ENCODE measurements at regions not wholly inside any gene's neighbourhood (a gene's known extent, or its start where the extent isn't known, plus 50 kb on each side); places are given as distances from the start of the nearest gene placed in this dataset.

- Histone ChIP-seq H3K27ac (ENCODE audit: low read depth, low read length) (no peak overlapping the region), H3K9me3 (ENCODE audit: low read length) (no peaks in the 10 kb centered on the region), H3K36me3 (ENCODE audit: insufficient read depth, low read length) (no peaks in the 10 kb centered on the region), H3K4me1 (ENCODE audit: insufficient read depth, low read length) (no peaks in the 10 kb centered on the region), H3K27me3 (ENCODE audit: control insufficient read depth in 1 of 2, insufficient read depth in 2 of 2, low read length in 2 of 2) (no peaks in the 10 kb centered on the region), H3K9ac (ENCODE audit: low read length) (no peak overlapping the region), H3K4me3 (ENCODE audit: low read depth in 1 of 2, low read length in 2 of 2) (no peak overlapping the region)
Observed at GRCh38 chr13:99663908-99664307, 162.6 kb downstream of the TM9SF2 start.

- Histone ChIP-seq H3K27ac (ENCODE audit: low read depth, low read length) (no peak overlapping the region), H3K4me1 (ENCODE audit: insufficient read depth, low read length) (no peaks in the 10 kb centered on the region)
Observed at GRCh38 chr13:99663185-99663825, 162.0 kb downstream of the TM9SF2 start.

GRCh38 chr13:99662678-99663077 lies 161.4 kb downstream of the TM9SF2 start:
- Histone ChIP-seq H3K4me1 (ENCODE audit: insufficient read depth, low read length) (no peaks in the 10 kb centered on the region), H3K27me3 (ENCODE audit: control insufficient read depth in 1 of 2, insufficient read depth in 2 of 2, low read length in 2 of 2) (no peaks in the 10 kb centered on the region), H3K9ac (ENCODE audit: low read length) (no peak overlapping the region)

More at GRCh38 chr13:99663185-99663825, 162.0 kb downstream of the TM9SF2 start:
- H3K27me3 ChIP-seq (ENCODE audit: control insufficient read depth in 1 of 2, insufficient read depth in 2 of 2, low read length in 2 of 2) = no peaks in the 10 kb centered on the region
- no peak overlapping the region for H3K9ac ChIP-seq (ENCODE audit: low read length)
- H3K9me3 ChIP-seq (ENCODE audit: low read length) = no peaks in the 10 kb centered on the region
- H3K4me3 ChIP-seq (ENCODE audit: low read depth in 1 of 2, low read length in 2 of 2) = no peak overlapping the region
- no peaks in the 10 kb centered on the region for H3K36me3 ChIP-seq (ENCODE audit: insufficient read depth, low read length)

GRCh38 chr13:99661791-99662190 lies 160.5 kb downstream of the TM9SF2 start:
- Histone ChIP-seq H3K4me1 (ENCODE audit: insufficient read depth, low read length) (peaks cover under 1% of the 10 kb centered on the region), H3K36me3 (ENCODE audit: insufficient read depth, low read length) (no peaks in the 10 kb centered on the region), H3K27me3 (ENCODE audit: control insufficient read depth in 1 of 2, insufficient read depth in 2 of 2, low read length in 2 of 2) (no peaks in the 10 kb centered on the region), H3K9me3 (ENCODE audit: low read length) (no peaks in the 10 kb centered on the region), H3K9ac (ENCODE audit: low read length) (no peak overlapping the region), H3K4me3 (ENCODE audit: low read depth in 1 of 2, low read length in 2 of 2) (no peak overlapping the region), H3K27ac (ENCODE audit: low read depth, low read length) (no peak overlapping the region)

More at GRCh38 chr13:99662678-99663077, 161.4 kb downstream of the TM9SF2 start:
- no peaks in the 10 kb centered on the region for H3K9me3 ChIP-seq (ENCODE audit: low read length)
- no peak overlapping the region for H3K4me3 ChIP-seq (ENCODE audit: low read depth in 1 of 2, low read length in 2 of 2)
- H3K27ac ChIP-seq (ENCODE audit: low read depth, low read length) = no peak overlapping the region
- no peaks in the 10 kb centered on the region for H3K36me3 ChIP-seq (ENCODE audit: insufficient read depth, low read length)

GRCh38 chr13:99659866-99660554 lies 158.7 kb downstream of the TM9SF2 start:
- no peaks in the 10 kb centered on the region for H3K27me3 ChIP-seq (ENCODE audit: control insufficient read depth in 1 of 2, insufficient read depth in 2 of 2, low read length in 2 of 2)
- H3K36me3 ChIP-seq (ENCODE audit: insufficient read depth, low read length) = no peaks in the 10 kb centered on the region
- H3K4me1 ChIP-seq (ENCODE audit: insufficient read depth, low read length) = peaks cover 11% of the 10 kb centered on the region
- H3K9me3 ChIP-seq (ENCODE audit: low read length) = no peaks in the 10 kb centered on the region
- no peak overlapping the region for H3K9ac ChIP-seq (ENCODE audit: low read length)
- H3K4me3 ChIP-seq (ENCODE audit: low read depth in 1 of 2, low read length in 2 of 2) = no peak overlapping the region
- no peak overlapping the region for H3K27ac ChIP-seq (ENCODE audit: low read depth, low read length)

DNA sequence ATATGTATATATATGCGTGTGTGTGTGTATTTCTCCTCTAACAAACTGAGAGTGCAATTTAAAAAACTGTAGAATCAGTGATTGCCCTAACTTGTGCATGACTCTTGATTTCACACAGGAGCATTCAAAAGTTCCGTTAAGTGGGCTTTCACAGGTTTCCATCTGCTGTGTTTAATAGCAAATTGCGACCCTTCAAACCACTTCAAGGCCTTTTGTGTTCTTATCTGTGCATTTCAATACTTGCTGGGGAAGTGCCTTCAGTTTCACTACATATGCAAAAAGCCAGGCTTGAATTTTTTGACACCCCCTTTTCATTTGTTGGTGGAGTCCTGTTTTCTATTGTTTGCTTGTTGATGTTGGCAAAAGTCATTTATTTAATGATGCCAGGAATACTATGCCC lies 158.0 kb downstream of the TM9SF2 start:
- Histone ChIP-seq H3K27me3 (ENCODE audit: control insufficient read depth in 1 of 2, insufficient read depth in 2 of 2, low read length in 2 of 2) (no peaks in the 10 kb centered on the region), H3K36me3 (ENCODE audit: insufficient read depth, low read length) (no peaks in the 10 kb centered on the region), H3K4me3 (ENCODE audit: low read depth in 1 of 2, low read length in 2 of 2) (no peak overlapping the region), H3K9ac (ENCODE audit: low read length) (no peak overlapping the region), H3K27ac (ENCODE audit: low read depth, low read length) (no peak overlapping the region), H3K9me3 (ENCODE audit: low read length) (no peaks in the 10 kb centered on the region), H3K4me1 (ENCODE audit: insufficient read depth, low read length) (peaks cover 11% of the 10 kb centered on the region)

DNA sequence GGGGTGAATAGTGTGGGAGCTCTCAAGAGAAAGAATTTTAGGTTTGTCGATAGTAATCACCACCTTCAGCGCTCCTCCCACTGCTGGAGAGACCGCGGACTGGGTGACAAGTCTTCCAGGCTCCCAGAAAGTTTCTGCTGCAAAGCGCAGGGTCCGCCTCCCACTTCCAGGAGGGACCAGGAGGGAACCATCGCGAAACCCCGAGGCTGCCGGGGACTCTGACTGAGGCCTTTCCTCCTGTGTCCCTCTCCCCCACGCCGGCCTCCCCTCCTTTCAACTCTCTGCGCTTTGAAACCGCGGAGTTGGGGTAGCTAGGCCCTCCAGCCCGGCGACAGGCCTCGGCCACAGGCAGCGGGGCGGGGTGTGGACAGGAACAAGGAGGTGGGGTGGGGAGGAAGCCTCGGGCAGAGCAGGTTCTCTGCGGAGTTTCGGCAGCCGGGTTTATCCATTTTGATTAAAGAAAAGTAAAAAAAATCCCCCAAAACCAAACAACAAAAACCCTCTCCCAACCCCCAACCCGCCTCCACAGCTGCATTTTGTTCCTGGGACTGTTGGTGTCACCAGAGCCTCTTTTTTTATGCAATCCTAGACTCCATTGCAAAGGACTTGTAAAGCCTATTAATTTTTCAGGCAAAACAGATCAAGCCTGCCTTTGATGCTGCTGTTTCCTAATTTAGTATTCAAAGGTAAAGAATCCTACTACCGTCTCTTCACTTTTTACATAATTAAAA lies 157.2 kb downstream of the TM9SF2 start:
- Histone ChIP-seq H3K27me3 (ENCODE audit: control insufficient read depth in 1 of 2, insufficient read depth in 2 of 2, low read length in 2 of 2) (no peaks in the 10 kb centered on the region), H3K27ac (ENCODE audit: low read depth, low read length) (peak overlapping the region; percentile 71)

DNA sequence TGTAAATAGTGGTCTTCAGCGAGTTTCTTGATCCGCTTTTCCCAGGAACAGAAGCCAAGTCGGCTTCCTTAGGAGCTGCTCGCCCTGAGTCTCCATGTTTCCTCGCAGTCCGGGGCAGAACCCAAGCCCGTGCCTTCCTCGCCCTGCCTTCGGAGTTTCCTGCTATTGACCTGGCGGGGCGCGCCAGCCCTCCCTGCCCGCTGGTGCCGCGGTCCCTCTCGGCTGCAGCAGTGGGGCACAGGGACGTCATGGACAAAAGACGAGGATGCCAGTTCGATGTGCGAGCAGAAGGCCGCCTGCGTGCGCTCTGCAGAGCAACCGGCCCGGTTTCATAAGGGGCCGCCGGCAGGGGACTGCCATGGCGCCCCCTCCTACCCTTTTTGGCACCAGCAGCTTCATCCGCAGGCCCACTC lies 156.6 kb downstream of the TM9SF2 start:
- Histone ChIP-seq H3K27ac (ENCODE audit: low read depth, low read length) (peak overlapping the region; percentile 71), H3K36me3 (ENCODE audit: insufficient read depth, low read length) (no peaks in the 10 kb centered on the region), H3K9me3 (ENCODE audit: low read length) (no peaks in the 10 kb centered on the region), H3K9ac (ENCODE audit: low read length) (peak overlapping the region; percentile 46), H3K27me3 (ENCODE audit: control insufficient read depth in 1 of 2, insufficient read depth in 2 of 2, low read length in 2 of 2) (no peaks in the 10 kb centered on the region), H3K4me3 (ENCODE audit: low read depth in 1 of 2, low read length in 2 of 2) (peak overlapping the region; percentile 26 to 62), H3K4me1 (ENCODE audit: insufficient read depth, low read length) (peaks cover 11% of the 10 kb centered on the region)

More for the DNA sequence above, 157.2 kb downstream of the TM9SF2 start:
- peaks cover 11% of the 10 kb centered on the region for H3K4me1 ChIP-seq (ENCODE audit: insufficient read depth, low read length)
- no peaks in the 10 kb centered on the region for H3K36me3 ChIP-seq (ENCODE audit: insufficient read depth, low read length)
- H3K9ac ChIP-seq (ENCODE audit: low read length) = peak overlapping the region; percentile 46
- H3K9me3 ChIP-seq (ENCODE audit: low read length) = no peaks in the 10 kb centered on the region
- H3K4me3 ChIP-seq (ENCODE audit: low read depth in 1 of 2, low read length in 2 of 2) = peak overlapping the region; percentile 26 to 62

DNA sequence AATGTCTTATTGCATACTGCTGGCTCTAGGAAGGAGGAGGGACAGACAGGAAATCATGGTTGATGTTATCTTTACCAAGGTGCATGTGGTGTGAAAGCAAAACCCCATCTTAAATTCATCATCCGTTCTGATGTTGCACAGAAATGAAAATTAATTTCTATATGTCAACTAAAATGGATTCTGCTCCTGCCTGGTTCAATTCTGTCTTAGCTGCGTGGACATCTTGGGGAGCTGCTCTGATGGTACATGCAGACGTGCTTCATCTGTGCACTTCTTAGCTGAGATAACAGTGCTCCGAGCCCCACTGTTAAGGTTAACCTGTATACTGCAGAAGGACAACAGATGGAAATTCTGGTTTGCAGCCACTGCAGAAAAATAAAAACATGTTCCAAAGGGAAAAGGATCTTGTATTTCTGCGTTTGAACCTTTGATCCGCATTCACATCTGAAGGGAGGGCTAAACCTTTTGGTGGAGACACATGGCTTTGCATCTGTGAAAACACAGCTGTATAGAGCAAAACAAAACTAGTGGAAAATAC lies 155.6 kb downstream of the TM9SF2 start:
- no peak overlapping the region for H3K9ac ChIP-seq (ENCODE audit: low read length)
- H3K4me1 ChIP-seq (ENCODE audit: insufficient read depth, low read length) = peaks cover 11% of the 10 kb centered on the region
- H3K27me3 ChIP-seq (ENCODE audit: control insufficient read depth in 1 of 2, insufficient read depth in 2 of 2, low read length in 2 of 2) = no peaks in the 10 kb centered on the region
- no peaks in the 10 kb centered on the region for H3K36me3 ChIP-seq (ENCODE audit: insufficient read depth, low read length)
- H3K4me3 ChIP-seq (ENCODE audit: low read depth in 1 of 2, low read length in 2 of 2) = no peak overlapping the region
- no peak overlapping the region for H3K27ac ChIP-seq (ENCODE audit: low read depth, low read length)
- no peaks in the 10 kb centered on the region for H3K9me3 ChIP-seq (ENCODE audit: low read length)

- peaks cover 11% of the 10 kb centered on the region for H3K4me1 ChIP-seq (ENCODE audit: insufficient read depth, low read length)
- H3K36me3 ChIP-seq (ENCODE audit: insufficient read depth, low read length) = no peaks in the 10 kb centered on the region
- no peaks in the 10 kb centered on the region for H3K27me3 ChIP-seq (ENCODE audit: control insufficient read depth in 1 of 2, insufficient read depth in 2 of 2, low read length in 2 of 2)
- no peak overlapping the region for H3K9ac ChIP-seq (ENCODE audit: low read length)
- no peaks in the 10 kb centered on the region for H3K9me3 ChIP-seq (ENCODE audit: low read length)
- no peak overlapping the region for H3K27ac ChIP-seq (ENCODE audit: low read depth, low read length)
- H3K4me3 ChIP-seq (ENCODE audit: low read depth in 1 of 2, low read length in 2 of 2) = no peak overlapping the region
Observed at GRCh38 chr13:99656092-99656745, 154.9 kb downstream of the TM9SF2 start.

Measured in muscle layer of colon (tissue), 2 donors.